ENCODE measurements at regions not wholly inside any gene's neighbourhood (a gene's known extent, or its start where the extent isn't known, plus 50 kb on each side); places are given as distances from the start of the nearest gene placed in this dataset.
A peak's percentile ranks its signal among the peaks of the same experiment; 100 is the strongest.

- no peak for DNase-seq (ENCODE audit: low read depth in 1 of 2, low spot score in 1 of 2)
- TF ChIP-seq GABPA (IDR thresholded peaks at IDR 0.05; ENCODE audit: low read depth) (no peak), REST (IDR thresholded peaks at IDR 0.05; ENCODE audit: insufficient replicate concordance, low read depth) (no peak), CTCF (IDR thresholded peaks at IDR 0.05; ENCODE audit: insufficient read depth, low read length) (no peak), POLR2AphosphoS5 (IDR thresholded peaks at IDR 0.05; ENCODE audit: low read depth) (no peak), SPI1 (IDR thresholded peaks at IDR 0.05; ENCODE audit: borderline replicate concordance, low read depth) (no peak)
- H3K27me3 ChIP-seq (ENCODE audit: insufficient read depth, poor library complexity, severe bottlenecking): no peaks in the 10 kb centered on the region
- no peak overlapping the region for H3K27ac ChIP-seq (replicated peaks)
- H3K4me3 ChIP-seq (replicated peaks; ENCODE audit: insufficient read depth, low read length): no peak overlapping the region
Measured at GRCh38 chr1:194917769-194918168, 1690.5 kb downstream of the KCNT2 start.

- Histone ChIP-seq H3K4me3 (replicated peaks; ENCODE audit: insufficient read depth, low read length) (no peak overlapping the region), H3K27ac (replicated peaks) (no peak overlapping the region), H3K27me3 (ENCODE audit: insufficient read depth, poor library complexity, severe bottlenecking) (no peaks in the 10 kb centered on the region)
- no peak for DNase-seq (ENCODE audit: low read depth in 1 of 2, low spot score in 1 of 2)
- TF ChIP-seq POLR2AphosphoS5 (IDR thresholded peaks at IDR 0.05; ENCODE audit: low read depth) (no peak), GABPA (IDR thresholded peaks at IDR 0.05; ENCODE audit: low read depth) (no peak), REST (IDR thresholded peaks at IDR 0.05; ENCODE audit: insufficient replicate concordance, low read depth) (no peak), SPI1 (IDR thresholded peaks at IDR 0.05; ENCODE audit: borderline replicate concordance, low read depth) (no peak), CTCF (IDR thresholded peaks at IDR 0.05; ENCODE audit: insufficient read depth, low read length) (no peak)
Measured at GRCh38 chr1:194908643-194909042, 1699.6 kb downstream of the KCNT2 start.

- Histone ChIP-seq H3K4me3 (replicated peaks; ENCODE audit: insufficient read depth, low read length) (no peak overlapping the region), H3K27me3 (ENCODE audit: insufficient read depth, poor library complexity, severe bottlenecking) (no peaks in the 10 kb centered on the region), H3K27ac (replicated peaks) (no peak overlapping the region)
- no peak for DNase-seq (ENCODE audit: low read depth in 1 of 2, low spot score in 1 of 2)
- TF ChIP-seq SPI1 (IDR thresholded peaks at IDR 0.05; ENCODE audit: borderline replicate concordance, low read depth) (peak; percentile 59), CTCF (IDR thresholded peaks at IDR 0.05; ENCODE audit: insufficient read depth, low read length) (no peak)
Measured at GRCh38 chr1:194903524-194903923, 1704.7 kb downstream of the KCNT2 start.

- Histone ChIP-seq H3K27me3 (ENCODE audit: insufficient read depth, poor library complexity, severe bottlenecking) (no peaks in the 10 kb centered on the region), H3K4me3 (replicated peaks; ENCODE audit: insufficient read depth, low read length) (no peak overlapping the region), H3K27ac (replicated peaks) (no peak overlapping the region)
- TF ChIP-seq SPI1 (IDR thresholded peaks at IDR 0.05; ENCODE audit: borderline replicate concordance, low read depth): no peak
- no peak for TF ChIP-seq GABPA (IDR thresholded peaks at IDR 0.05; ENCODE audit: low read depth)
- peak; percentile 92 for TF ChIP-seq REST (IDR thresholded peaks at IDR 0.05; ENCODE audit: insufficient replicate concordance, low read depth)
- no peak for TF ChIP-seq CTCF (IDR thresholded peaks at IDR 0.05; ENCODE audit: insufficient read depth, low read length)
- no peak for DNase-seq (ENCODE audit: low read depth in 1 of 2, low spot score in 1 of 2)
Measured at GRCh38 chr1:194889310-194889709, 1702.9 kb upstream of the B3GALT2 start.

Data from HL-60 (cell line).